ENCODE measurements at regions not wholly inside any gene's neighbourhood (a gene's known extent, or its start where the extent isn't known, plus 50 kb on each side); places are given as distances from the start of the nearest gene placed in this dataset.

DNA sequence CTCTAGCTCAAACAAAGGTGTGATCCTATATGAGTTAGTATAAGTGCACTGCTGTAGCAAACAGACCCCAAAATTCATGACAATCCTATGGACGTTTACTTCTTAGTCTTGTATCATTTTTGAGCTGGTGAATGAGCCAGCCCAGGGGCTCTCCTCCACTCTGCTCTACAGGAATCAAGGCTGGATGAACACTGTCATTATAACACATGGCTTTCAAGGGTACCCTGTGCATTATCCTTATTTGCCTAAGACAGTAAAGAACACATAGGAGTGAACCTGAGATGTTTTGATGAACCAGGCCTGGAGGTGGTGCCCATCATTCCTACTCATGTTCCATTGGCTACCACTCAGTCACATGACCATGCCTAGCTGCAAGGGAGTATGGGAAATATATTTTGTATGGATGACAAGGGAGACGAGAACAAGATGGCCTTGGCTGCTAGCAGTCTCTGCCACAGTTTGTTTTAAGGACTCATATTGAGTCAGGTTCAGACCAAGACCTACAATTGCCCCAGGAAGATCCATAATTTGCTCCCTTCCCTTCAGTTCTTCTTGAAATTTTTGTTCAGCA, 107.4 kb upstream of the HES1 start:
- Histone ChIP-seq H3K36me3 (no peaks in the 10 kb centered on the region), H3K4me2 (no peak overlapping the region)
- TF ChIP-seq Cebpa-rat (IDR thresholded peaks at IDR 0.05), result no peak

GRCh38 chr3:194029846-194030245, 106.1 kb upstream of the HES1 start:
- Histone ChIP-seq H3K36me3 (no peaks in the 10 kb centered on the region), H3K4me2 (no peak overlapping the region), H3K4me3 (no peak overlapping the region), H3K27ac (no peak overlapping the region), H3K27me3 (no peaks in the 10 kb centered on the region), H4K20me1 (no peaks in the 10 kb centered on the region), H3K9me3 (replicated peaks in 1 of 11) (peaks cover 0 to 10% (median 6%) of the 10 kb centered on the region in 11 experiments; a peak in 5 of 22 replicates), H3K9ac (no peak overlapping the region), H3K4me1 (peaks cover 15 to 25% (median 21%) of the 10 kb centered on the region in 10 experiments)
- no peak for TF ChIP-seq Cebpa-rat (IDR thresholded peaks at IDR 0.05)

More for the DNA sequence above, 107.4 kb upstream of the HES1 start:
- no peaks in the 10 kb centered on the region for H4K20me1 ChIP-seq
- H3K9ac ChIP-seq, result no peak overlapping the region
- peaks cover 15 to 30% (median 21%) of the 10 kb centered on the region in 10 experiments for H3K4me1 ChIP-seq
- H3K9me3 ChIP-seq (replicated peaks in 1 of 11), result peaks cover 0 to 10% (median 6%) of the 10 kb centered on the region in 11 experiments; a peak in 5 of 22 replicates
- H3K27ac ChIP-seq, result no peak overlapping the region
- H3K4me3 ChIP-seq, result no peak overlapping the region
- H3K27me3 ChIP-seq, result no peaks in the 10 kb centered on the region

DNA sequence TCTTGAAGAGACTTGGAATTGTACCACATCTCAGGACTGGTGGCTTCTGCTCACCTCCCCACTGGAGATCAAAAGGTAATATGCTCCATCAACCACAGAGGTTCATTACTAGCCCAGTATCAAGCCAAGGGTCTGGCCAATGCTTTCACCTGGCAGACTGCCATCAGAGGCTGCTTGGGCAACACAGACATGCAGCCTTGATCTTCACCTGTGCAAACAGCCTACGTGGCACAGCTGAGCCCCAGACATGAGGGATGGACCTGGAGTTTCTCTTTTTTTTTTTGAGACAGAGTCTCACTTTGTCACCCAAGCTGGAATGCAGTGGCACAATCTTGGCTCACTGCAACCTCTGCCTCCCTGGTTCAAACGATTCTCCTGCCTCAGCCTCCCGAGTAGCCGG, 105.6 kb upstream of the HES1 start:
- no peaks in the 10 kb centered on the region for H4K20me1 ChIP-seq
- no peak overlapping the region for H3K27ac ChIP-seq
- no peaks in the 10 kb centered on the region for H3K36me3 ChIP-seq
- H3K27me3 ChIP-seq, result no peaks in the 10 kb centered on the region
- no peak overlapping the region for H3K4me2 ChIP-seq
- no peak overlapping the region for H3K4me3 ChIP-seq
- H3K9me3 ChIP-seq (replicated peaks in 1 of 11), result peaks cover 0 to 10% (median 6%) of the 10 kb centered on the region in 11 experiments; a peak in 5 of 22 replicates
- TF ChIP-seq Cebpa-rat (IDR thresholded peaks at IDR 0.05), result no peak
- no peak overlapping the region for H3K9ac ChIP-seq
- H3K4me1 ChIP-seq, result peaks cover 15 to 25% (median 21%) of the 10 kb centered on the region in 10 experiments

DNA sequence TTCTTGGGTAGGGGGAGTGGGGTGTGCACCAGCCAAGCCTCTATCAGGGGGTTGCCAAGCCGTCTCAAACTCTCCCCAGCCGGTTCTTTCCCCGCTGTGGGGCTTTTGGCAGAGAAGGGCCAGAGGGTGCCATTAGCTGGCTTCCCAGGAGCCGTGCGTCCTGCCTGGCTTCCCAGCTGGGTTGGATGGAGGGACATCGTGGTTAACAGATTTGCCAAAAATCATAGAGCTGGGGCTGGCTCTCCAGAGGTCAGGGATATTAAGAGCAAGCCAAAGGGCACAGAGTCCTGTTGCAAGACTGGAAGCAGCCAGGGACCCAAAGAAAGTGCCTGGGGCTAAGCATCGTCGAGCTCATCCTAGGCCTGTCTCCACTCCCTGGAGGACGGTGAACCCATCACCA, 104.6 kb upstream of the HES1 start:
- no peak for TF ChIP-seq Cebpa-rat (IDR thresholded peaks at IDR 0.05)
- Histone ChIP-seq H3K9ac (no peak overlapping the region), H3K27me3 (no peaks in the 10 kb centered on the region), H3K9me3 (replicated peaks in 1 of 11) (peaks cover 0 to 10% (median 6%) of the 10 kb centered on the region in 11 experiments; a peak in 5 of 22 replicates), H4K20me1 (no peaks in the 10 kb centered on the region), H3K4me3 (no peak overlapping the region), H3K36me3 (no peaks in the 10 kb centered on the region), H3K4me1 (peaks cover 15 to 25% (median 21%) of the 10 kb centered on the region in 10 experiments), H3K4me2 (peak overlapping the region in 7 of 11 experiments; percentile 69 to 92 (median 85); a peak in 11 of 22 replicates), H3K27ac (0 out of 22 replicates have a peak overlapping the region, but pooled peaks of 1 of the 11 experiments have one; percentile 65)

- TF ChIP-seq Cebpa-rat (IDR thresholded peaks at IDR 0.05), result no peak
- no peak overlapping the region for H3K9ac ChIP-seq
- H3K36me3 ChIP-seq, result no peaks in the 10 kb centered on the region
- peak overlapping the region in 7 of 11 experiments; percentile 27 to 65 (median 42); a peak in 12 of 22 replicates for H3K27ac ChIP-seq
- H3K4me1 ChIP-seq, result peaks cover 15 to 25% (median 21%) of the 10 kb centered on the region in 10 experiments
- peaks cover 0 to 10% (median 6%) of the 10 kb centered on the region in 11 experiments; a peak in 5 of 22 replicates for H3K9me3 ChIP-seq (replicated peaks in 1 of 11)
- peak overlapping the region; percentile 50 to 92 (median 74) for H3K4me2 ChIP-seq
- no peak overlapping the region for H3K4me3 ChIP-seq
- H3K27me3 ChIP-seq, result no peaks in the 10 kb centered on the region
- H4K20me1 ChIP-seq, result no peaks in the 10 kb centered on the region
These were observed 103.9 kb upstream of the HES1 start for GRCh38 chr3:194031867-194032635.

DNA sequence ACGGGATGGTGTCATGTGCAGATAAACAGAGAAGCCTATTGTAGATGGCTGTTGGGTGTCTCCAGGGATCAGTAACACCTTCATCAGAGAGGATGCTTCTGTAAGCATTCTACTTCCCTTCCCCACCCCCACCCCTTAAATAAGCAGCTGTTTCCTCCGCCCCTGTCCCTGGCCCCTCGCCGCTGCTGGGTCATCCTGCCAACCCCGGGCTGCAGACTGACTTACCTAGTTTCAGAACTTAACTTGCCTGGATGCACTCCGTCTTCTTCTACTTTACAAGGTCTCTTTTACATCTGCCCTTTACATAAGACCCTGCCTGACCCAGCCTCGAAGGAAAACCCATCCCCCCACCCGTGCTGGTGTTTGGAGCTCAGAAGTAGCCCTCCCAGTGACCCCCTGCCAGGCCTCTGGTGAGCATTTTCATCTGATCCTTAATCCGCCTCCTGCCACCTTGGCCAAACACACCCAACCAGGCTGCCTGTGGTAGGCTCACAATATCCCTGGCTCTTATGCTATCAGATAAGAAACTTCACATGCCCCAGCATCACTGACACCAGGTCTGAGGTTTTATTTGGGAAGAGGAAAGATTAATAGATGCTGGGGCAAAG, 103.0 kb upstream of the HES1 start:
- peaks cover 0 to 10% (median 4%) of the 10 kb centered on the region in 11 experiments; a peak in 5 of 22 replicates for H3K9me3 ChIP-seq (replicated peaks in 1 of 11)
- no peaks in the 10 kb centered on the region for H3K36me3 ChIP-seq
- no peak for TF ChIP-seq Cebpa-rat (IDR thresholded peaks at IDR 0.05)
- H4K20me1 ChIP-seq, result no peaks in the 10 kb centered on the region
- peak overlapping the region; percentile 50 to 92 (median 74) for H3K4me2 ChIP-seq
- H3K9ac ChIP-seq, result peak overlapping the region in 2 of 11 experiments; percentile 12 to 21; a peak in 2 of 22 replicates
- H3K4me3 ChIP-seq, result no peak overlapping the region
- H3K27me3 ChIP-seq, result no peaks in the 10 kb centered on the region
- H3K27ac ChIP-seq, result peak overlapping the region in 6 of 11 experiments; percentile 13 to 65 (median 46); a peak in 6 of 22 replicates
- H3K4me1 ChIP-seq, result peaks cover 15 to 25% (median 21%) of the 10 kb centered on the region in 10 experiments

DNA sequence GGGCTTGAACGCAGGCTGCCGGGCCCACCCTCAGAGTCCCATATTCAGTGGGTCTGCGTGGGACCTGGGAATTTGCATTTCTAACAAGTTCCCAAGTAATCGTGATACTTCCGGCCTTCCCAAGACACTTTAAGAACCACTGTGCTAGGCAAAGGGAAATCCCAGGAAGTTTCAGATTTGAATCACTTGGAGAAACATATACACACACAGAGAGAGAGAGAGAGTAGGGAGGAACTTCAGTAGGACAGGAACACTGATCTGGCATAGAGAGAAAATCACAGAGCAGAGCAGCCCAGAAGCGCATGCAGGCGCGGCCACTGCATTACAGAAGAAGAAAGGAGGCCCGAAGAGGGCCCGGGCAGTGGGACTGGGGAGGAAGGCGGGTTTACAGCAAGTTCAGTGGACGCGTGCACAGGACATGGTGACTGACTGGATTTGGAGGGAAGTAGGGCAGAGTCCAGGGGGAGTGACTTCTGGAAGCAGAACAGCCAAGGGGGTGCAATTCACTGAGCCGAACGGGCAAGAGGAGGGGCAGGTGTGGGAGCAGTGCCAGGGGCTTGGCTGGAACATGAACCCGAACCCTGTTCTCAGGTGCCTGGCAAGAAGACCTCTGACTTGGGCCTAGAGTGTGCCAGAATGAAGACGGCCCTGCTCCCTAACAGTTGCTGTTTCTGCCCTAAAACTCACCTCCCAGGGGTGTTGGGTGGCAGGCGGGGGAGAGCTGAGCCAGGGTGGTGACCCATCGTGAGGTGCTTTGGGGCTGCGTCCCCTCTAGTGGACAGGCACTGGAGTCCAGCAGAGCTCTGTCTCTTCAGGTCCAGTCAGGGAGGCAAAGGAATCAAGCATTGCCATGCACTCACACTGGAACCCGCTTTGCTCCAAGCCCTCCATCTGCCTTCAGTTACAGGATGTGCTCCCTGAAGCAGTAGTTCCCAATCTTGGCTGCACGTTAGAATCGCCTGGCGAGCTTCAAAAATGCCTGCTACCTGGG, 101.3 kb upstream of the HES1 start:
- no peak overlapping the region for H3K9ac ChIP-seq
- no peaks in the 10 kb centered on the region for H3K9me3 ChIP-seq (replicated peaks in 1 of 11)
- H3K27ac ChIP-seq, result no peak overlapping the region
- H4K20me1 ChIP-seq, result no peaks in the 10 kb centered on the region
- no peaks in the 10 kb centered on the region for H3K27me3 ChIP-seq
- no peaks in the 10 kb centered on the region for H3K36me3 ChIP-seq
- 0 out of 22 replicates have a peak overlapping the region, but pooled peaks of 1 of the 11 experiments have one; percentile 2 for H3K4me2 ChIP-seq
- no peak overlapping the region for H3K4me3 ChIP-seq
- peaks cover 15 to 32% (median 26%) of the 10 kb centered on the region in 10 experiments for H3K4me1 ChIP-seq
- no peak for TF ChIP-seq Cebpa-rat (IDR thresholded peaks at IDR 0.05)

Data from BLaER1 treated with 17β-estradiol and CSF1 and Interleukin-3, amounts not matched to agents 10 nM and 100 nM (cell line).